A549 (cell line): ENCODE measurements at regions not wholly inside any gene's neighbourhood (a gene's known extent, or its start where the extent isn't known, plus 50 kb on each side); places are given as distances from the start of the nearest gene placed in this dataset.

Source experiments
- ATAC-seq, 2 experiments: fragments of 200-7000 bp in 1 of 2; fragments of >200 bp in 1 of 2; cut with Nextera tagmentation in 1 of 2; cut with Tn5 transposase in 1 of 2; 3 replicates each; pipeline versions ENCODE4 v1.8.0 to v1.9.1; 2018 to 2020; ENCODE audit warnings: mild to moderate bottlenecking in 1 of 2, moderate library complexity in 1 of 2
- CTCF ChIA-PET: fragments of 300-600 bp; sonication (Branson Sonifier 250); formaldehyde crosslinking; extraction: SDS; loops from one replicate; lab custom pipeline; 2021; ENCODE audit warnings: antibody characterized with exemption, inconsistent platforms; lab: Yijun Ruan, JAX
- POLR2A ChIA-PET: fragments of 350-600 bp; formaldehyde crosslinking; extraction: SDS; loops from one replicate; lab custom pipeline; 2021; ENCODE audit warnings: antibody characterized with exemption, inconsistent platforms; lab: Yijun Ruan, JAX
- DNase-seq, 2 experiments: peaks; one replicate each; pipeline versions ENCODE4 v3.0.0 to v3.0.0-alpha.2; 2011 to 2016; ENCODE audit warnings: low read depth in 1 of 2, low spot score in 1 of 2
- FAIRE-seq: peaks from 2 replicates; lab custom pipeline; 2011; peaks lifted over from hg19 to GRCh38; lab: Jason Lieb, UNC
- H3K27ac ChIP-seq, 2 experiments: fragments of >200 bp; sonication (Bioruptor Twin); formaldehyde crosslinking; 3 replicates each; pipeline ENCODE4 v1.5.1; 2016 to 2017
- H3K4me1 ChIP-seq: fragments of >200 bp; sonication (Bioruptor Twin); formaldehyde crosslinking; 3 replicates; pipeline ENCODE4 v1.6.1; 2016
- H3K4me2 ChIP-seq: fragments of >200 bp; sonication (Bioruptor Twin); formaldehyde crosslinking; 3 replicates; pipeline ENCODE4 v1.6.1; 2016
- H3K4me3 ChIP-seq: fragments of >200 bp; sonication (Bioruptor Twin); formaldehyde crosslinking; 3 replicates; pipeline ENCODE4 v1.5.1; 2016
- H3K9me3 ChIP-seq: fragments of >200 bp; sonication (Bioruptor Twin); formaldehyde crosslinking; 3 replicates; pipeline ENCODE4 v1.6.1; 2016
- ATOH8 ChIP-seq: fragments of 250-450 bp; sonication (Bioruptor Pico); IDR thresholded peaks from 2 replicates; pipeline ENCODE4 v1.5.0; 2020; ENCODE audit warnings: low read depth, mild to moderate bottlenecking, moderate library complexity
- BHLHE40 ChIP-seq: IDR thresholded peaks from 2 replicates; pipeline ENCODE4 v1.6.1; 2012; ENCODE audit warnings: low read depth, low read length, inconsistent platforms
- CEBPB ChIP-seq, 2 experiments: fragments of >200 bp in 1 of 2; sonication (Bioruptor Twin) in 1 of 2; formaldehyde crosslinking in 1 of 2; IDR thresholded peaks; 2 replicates each; pipeline ENCODE4 v1.6.1; 2012 to 2016
- EHMT2 ChIP-seq: fragments of 200-600 bp; sonication (generic); IDR thresholded peaks from 2 replicates; pipeline ENCODE4 v1.6.1; 2016; ENCODE audit warnings: antibody characterized with exemption, low read depth, mild to moderate bottlenecking, moderate library complexity
- EP300 ChIP-seq, 2 experiments: fragments of >200 bp; sonication (Bioruptor Twin); formaldehyde crosslinking; IDR thresholded peaks; 2 replicates in 1 of 2; 3 replicates in 1 of 2; pipeline ENCODE4 v1.6.1; 2016 to 2017
- FOSL2 ChIP-seq, 2 experiments: fragments of 450-650 bp in 1 of 2; fragments of >200 bp in 1 of 2; sonication (Bioruptor Twin) in 1 of 2; formaldehyde crosslinking; IDR thresholded peaks; 2 replicates each; pipeline versions ENCODE4 v1.5.0 to v1.6.1; 2016 to 2020; ENCODE audit warnings: mild to moderate bottlenecking in 1 of 2, moderate library complexity in 1 of 2
- GATA3 ChIP-seq: IDR thresholded peaks from 2 replicates; pipeline ENCODE4 v1.6.1; 2012; ENCODE audit warnings: borderline replicate concordance
- HMGXB4 ChIP-seq: fragments of 250-450 bp; sonication (Bioruptor Pico); IDR thresholded peaks from 2 replicates; pipeline ENCODE4 v1.5.0; 2021; ENCODE audit warnings: mild to moderate bottlenecking, moderate library complexity, borderline replicate concordance
- HOXA7 ChIP-seq: fragments of 250-450 bp; sonication (Bioruptor Pico); IDR thresholded peaks from 2 replicates; pipeline ENCODE4 v1.5.0; 2020; ENCODE audit warnings: mild to moderate bottlenecking, moderate library complexity
- HOXB13 ChIP-seq: fragments of 250-450 bp; sonication (Bioruptor Pico); IDR thresholded peaks from 2 replicates; pipeline ENCODE4 v1.5.0; 2020; ENCODE audit warnings: low read depth, mild to moderate bottlenecking, moderate library complexity
- HOXB5 ChIP-seq: fragments of 250-450 bp; sonication (Bioruptor Pico); IDR thresholded peaks from 2 replicates; pipeline ENCODE4 v1.5.0; 2020; ENCODE audit warnings: mild to moderate bottlenecking, moderate library complexity
- JUNB ChIP-seq: fragments of >200 bp; sonication (Bioruptor Twin); formaldehyde crosslinking; IDR thresholded peaks from 2 replicates; pipeline ENCODE4 v1.6.1; 2016
- KDM5A ChIP-seq: fragments of 200-600 bp; sonication (generic); IDR thresholded peaks from 2 replicates; pipeline ENCODE4 v1.6.1; 2016; ENCODE audit warnings: antibody characterized with exemption, mild to moderate bottlenecking
- MAFK ChIP-seq: fragments of 450-650 bp; IDR thresholded peaks from 2 replicates; pipeline ENCODE4 v1.6.1; 2014; ENCODE audit not compliant: partially characterized antibody
- NR3C1 ChIP-seq: fragments of >200 bp; sonication (Bioruptor Twin); formaldehyde crosslinking; IDR thresholded peaks from 3 replicates; pipeline ENCODE4 v1.6.1; 2017
- POLR2AphosphoS2 ChIP-seq: conservative IDR thresholded peaks from 2 replicates; pipeline ENCODE4 v1.6.1; 2012; ENCODE audit warnings: low read length, improper control_type of control experiment, inconsistent platforms
- RFX5 ChIP-seq: fragments of 450-650 bp; IDR thresholded peaks from 2 replicates; pipeline ENCODE4 v1.7.1; 2014; ENCODE audit warnings: antibody characterized with exemption, mild to moderate bottlenecking, moderate library complexity
- TFCP2L1 ChIP-seq: fragments of 250-450 bp; sonication (Bioruptor Pico); IDR thresholded peaks from 2 replicates; pipeline ENCODE4 v1.5.0; 2021; ENCODE audit warnings: mild to moderate bottlenecking
- USF2 ChIP-seq: fragments of 450-650 bp; IDR thresholded peaks from 2 replicates; pipeline ENCODE4 v1.6.1; 2014; ENCODE audit warnings: antibody characterized with exemption
- ZNF302 ChIP-seq: fragments of 250-450 bp; sonication (Bioruptor Pico); IDR thresholded peaks from 2 replicates; pipeline ENCODE4 v1.9.0; 2021; ENCODE audit warnings: inconsistent platforms, mild to moderate bottlenecking, moderate library complexity
- ZSCAN20 ChIP-seq: fragments of 250-450 bp; sonication (Bioruptor Pico); IDR thresholded peaks from 2 replicates; pipeline ENCODE4 v1.8.0; 2022; ENCODE audit warnings: mild to moderate bottlenecking, moderate library complexity
- WGBS: methylation state at CpG from one replicate; pipeline ENCODE4 v1.1.6; 2017; ENCODE audit errors: missing lambda C conversion rate; 5-methylcytosine and 5-hydroxymethylcytosine counted together
- TF ChIP-seq, protein P1 (sequence below): fragments of >200 bp; sonication (Bioruptor Twin); formaldehyde crosslinking; IDR thresholded peaks from 3 replicates; pipeline ENCODE4 v1.5.1; 2016
- TF ChIP-seq, protein P2 (sequence below): fragments of >200 bp; sonication (Bioruptor Twin); formaldehyde crosslinking; IDR thresholded peaks from 3 replicates; pipeline ENCODE4 v1.6.1; 2016

DNA sequence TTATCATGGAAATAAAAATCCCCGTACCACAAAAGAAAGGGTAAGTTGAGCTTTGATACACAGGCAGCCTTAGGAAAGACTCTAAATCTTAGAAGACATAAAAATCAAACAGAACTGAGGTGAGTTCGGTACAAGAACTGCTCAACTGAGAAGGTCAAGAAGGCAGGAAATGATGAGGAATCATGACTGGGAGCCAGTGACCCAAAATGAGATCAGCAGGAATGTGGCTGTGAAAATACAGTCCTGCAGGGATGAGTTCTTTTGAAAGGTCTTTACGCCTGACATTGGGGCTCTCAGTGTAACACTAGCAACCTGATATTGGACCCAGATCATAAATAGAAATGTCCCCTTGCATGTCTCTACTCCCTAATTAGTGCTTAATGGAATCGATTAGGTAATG, 56.3 kb upstream of the CDH11 start:
- ATAC-seq = no peak
- no peak for TF ChIP-seq USF2
- no peak for TF ChIP-seq CEBPB (IDR thresholded peaks at IDR 0.05)
- no peak for TF ChIP-seq JUNB
- TF ChIP-seq, protein P1, sequence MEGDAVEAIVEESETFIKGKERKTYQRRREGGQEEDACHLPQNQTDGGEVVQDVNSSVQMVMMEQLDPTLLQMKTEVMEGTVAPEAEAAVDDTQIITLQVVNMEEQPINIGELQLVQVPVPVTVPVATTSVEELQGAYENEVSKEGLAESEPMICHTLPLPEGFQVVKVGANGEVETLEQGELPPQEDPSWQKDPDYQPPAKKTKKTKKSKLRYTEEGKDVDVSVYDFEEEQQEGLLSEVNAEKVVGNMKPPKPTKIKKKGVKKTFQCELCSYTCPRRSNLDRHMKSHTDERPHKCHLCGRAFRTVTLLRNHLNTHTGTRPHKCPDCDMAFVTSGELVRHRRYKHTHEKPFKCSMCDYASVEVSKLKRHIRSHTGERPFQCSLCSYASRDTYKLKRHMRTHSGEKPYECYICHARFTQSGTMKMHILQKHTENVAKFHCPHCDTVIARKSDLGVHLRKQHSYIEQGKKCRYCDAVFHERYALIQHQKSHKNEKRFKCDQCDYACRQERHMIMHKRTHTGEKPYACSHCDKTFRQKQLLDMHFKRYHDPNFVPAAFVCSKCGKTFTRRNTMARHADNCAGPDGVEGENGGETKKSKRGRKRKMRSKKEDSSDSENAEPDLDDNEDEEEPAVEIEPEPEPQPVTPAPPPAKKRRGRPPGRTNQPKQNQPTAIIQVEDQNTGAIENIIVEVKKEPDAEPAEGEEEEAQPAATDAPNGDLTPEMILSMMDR = no peak
- no peak for TF ChIP-seq GATA3
- TF ChIP-seq, all 56 proteins: peak for 0
- POLR2A ChIA-PET = no interaction called here
- no peaks in the 10 kb centered on the region for H3K4me1 ChIP-seq
- FAIRE-seq (no peak), DNase-seq (no peak)
- 11% methylated on average over 4 of the region's 4 CpGs for WGBS
- no peak overlapping the region for H3K4me2 ChIP-seq
- H3K27ac ChIP-seq = no peak overlapping the region
- H3K4me3 ChIP-seq = no peak overlapping the region
- CTCF ChIA-PET = no interaction called here
- H3K9me3 ChIP-seq = no peaks in the 10 kb centered on the region

DNA sequence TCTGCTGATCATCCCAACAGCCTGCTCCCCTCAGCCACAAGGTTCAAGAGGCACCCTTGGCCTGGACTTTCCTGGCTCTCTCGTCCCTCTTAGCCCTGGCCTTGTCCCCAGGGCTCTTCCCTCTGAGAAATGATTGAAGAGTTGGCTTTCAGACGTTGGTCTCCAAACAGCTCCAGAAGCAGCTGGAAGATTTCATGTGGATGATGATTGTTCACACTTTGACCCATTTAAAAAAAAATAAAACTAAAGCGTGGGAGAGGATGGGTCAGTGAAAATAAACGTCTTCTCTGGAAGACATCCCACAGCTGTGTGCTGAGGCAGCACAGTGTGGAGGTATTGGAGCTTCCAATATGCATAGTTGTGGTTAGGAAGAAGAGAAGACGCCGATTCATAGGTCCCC, 54.7 kb upstream of the CDH11 start:
- TF ChIP-seq BHLHE40 (no peak), HOXB13 (CRISPR knock-in tag) (no peak), USF2 (no peak), ATOH8 (CRISPR knock-in tag) (no peak), GATA3 (no peak), RFX5 (no peak), HOXB5 (CRISPR knock-in tag) (no peak), TFCP2L1 (CRISPR knock-in tag) (no peak), HMGXB4 (CRISPR knock-in tag) (no peak)
- Histone ChIP-seq H3K4me2 (no peak overlapping the region), H3K27ac (no peak overlapping the region), H3K4me3 (no peak overlapping the region), H3K9me3 (no peaks in the 10 kb centered on the region), H3K4me1 (no peaks in the 10 kb centered on the region)
- WGBS = 0% methylated on average over 6 of the region's 6 CpGs
- ATAC-seq (no peak), DNase-seq (no peak), FAIRE-seq (no peak)
- ChIA-PET POLR2A (no interaction called here), CTCF (no interaction called here)

DNA sequence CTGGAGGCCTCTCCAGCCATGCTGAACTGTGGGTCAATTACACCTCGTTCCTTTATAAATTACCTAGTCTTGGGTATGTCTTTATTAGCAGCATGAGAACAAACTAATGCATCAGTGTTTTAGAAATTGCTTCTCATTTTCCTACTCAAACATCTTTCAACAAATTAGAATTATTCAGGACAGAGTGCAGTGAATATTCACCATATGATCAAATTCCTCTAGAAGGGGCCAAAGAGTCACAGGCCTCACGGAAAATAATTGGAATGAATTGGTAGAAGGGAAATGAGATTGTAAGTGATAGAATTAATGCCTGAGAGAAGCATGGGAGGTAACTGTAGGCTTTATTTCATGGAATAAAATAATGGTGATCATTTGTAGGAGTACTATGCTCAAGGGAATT, 50.5 kb upstream of the CDH11 start:
- ATAC-seq (no peak), FAIRE-seq (no peak), DNase-seq (no peak)
- Histone ChIP-seq H3K4me1 (no peaks in the 10 kb centered on the region), H3K27ac (no peak overlapping the region), H3K4me2 (no peak overlapping the region), H3K4me3 (no peak overlapping the region), H3K9me3 (no peaks in the 10 kb centered on the region)
- no peak for TF ChIP-seq EHMT2
- no peak for TF ChIP-seq KDM5A
- TF ChIP-seq ZNF302 = no peak
- no peak for TF ChIP-seq ZSCAN20 (CRISPR knock-in tag)
- TF ChIP-seq JUNB = no peak
- no peak for TF ChIP-seq FOSL2 (IDR thresholded peaks at IDR 0.05)
- no peak for TF ChIP-seq FOSL2 (CRISPR knock-in tag; IDR thresholded peaks at IDR 0.05)
- TF ChIP-seq, protein P2, sequence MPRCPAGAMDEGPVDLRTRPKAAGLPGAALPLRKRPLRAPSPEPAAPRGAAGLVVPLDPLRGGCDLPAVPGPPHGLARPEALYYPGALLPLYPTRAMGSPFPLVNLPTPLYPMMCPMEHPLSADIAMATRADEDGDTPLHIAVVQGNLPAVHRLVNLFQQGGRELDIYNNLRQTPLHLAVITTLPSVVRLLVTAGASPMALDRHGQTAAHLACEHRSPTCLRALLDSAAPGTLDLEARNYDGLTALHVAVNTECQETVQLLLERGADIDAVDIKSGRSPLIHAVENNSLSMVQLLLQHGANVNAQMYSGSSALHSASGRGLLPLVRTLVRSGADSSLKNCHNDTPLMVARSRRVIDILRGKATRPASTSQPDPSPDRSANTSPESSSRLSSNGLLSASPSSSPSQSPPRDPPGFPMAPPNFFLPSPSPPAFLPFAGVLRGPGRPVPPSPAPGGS = no peak
- TF ChIP-seq POLR2AphosphoS2 = no peak
- no peak for TF ChIP-seq EP300 (IDR thresholded peaks at IDR 0.05)
- no peak for TF ChIP-seq MAFK
- no peak for TF ChIP-seq HOXA7 (CRISPR knock-in tag)
- TF ChIP-seq NR3C1 = no peak
- ChIA-PET POLR2A (no interaction called here), CTCF (no interaction called here)
- WGBS = 1% methylated on average over 2 of the region's 2 CpGs
